Limb (tissue), 2 donors: ENCODE measurements at regions not wholly inside any gene's neighbourhood (a gene's known extent, or its start where the extent isn't known, plus 50 kb on each side); places are given as distances from the start of the nearest gene placed in this dataset.

Source experiments
- DNase-seq, 2 donors: peaks; one replicate each; pipeline ENCODE4 v3.0.0-alpha.2; 2016; ENCODE audit errors: extremely low spot score in 2 of 2

- no peak for DNase-seq
Measured at GRCh38 chr13:112245989-112246388, 130.2 kb upstream of the SPACA7 start.

DNA sequence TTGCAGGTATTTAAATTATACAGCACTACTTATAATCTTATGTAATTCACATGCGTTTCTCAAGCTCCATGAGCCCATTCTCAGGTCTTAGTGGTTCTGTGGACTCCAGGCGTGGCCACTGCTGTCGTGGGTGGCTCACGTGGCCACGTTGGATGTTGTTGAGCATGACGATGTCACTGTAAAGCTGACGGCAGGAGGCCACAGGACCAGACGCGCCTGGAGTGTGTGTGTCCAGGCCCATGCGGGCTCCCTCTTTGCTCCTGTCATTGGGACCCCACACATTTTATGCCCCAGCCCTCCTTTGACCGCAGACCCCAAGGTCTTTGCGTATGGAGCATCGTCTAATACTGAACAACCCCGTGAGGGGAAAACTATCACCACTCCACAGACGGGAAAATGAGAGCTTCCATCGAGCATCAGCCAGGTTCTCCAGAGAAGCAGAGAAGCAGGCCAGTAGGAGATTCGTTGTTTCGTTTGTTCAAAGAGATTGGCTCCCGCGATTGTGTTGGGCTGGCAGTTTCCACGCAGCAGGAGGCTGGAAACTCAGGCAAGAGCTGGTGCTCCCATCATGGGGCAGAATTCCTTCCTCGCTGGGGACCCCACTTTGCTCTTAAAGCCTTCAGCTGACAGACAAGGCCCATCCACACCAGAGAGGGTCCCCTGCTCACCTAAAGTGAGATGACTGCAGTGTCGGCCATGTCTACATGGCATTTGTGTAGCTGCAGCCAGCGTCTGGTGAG, 129.3 kb upstream of the SPACA7 start:
- no peak for DNase-seq

- no peak for DNase-seq
Measured at GRCh38 chr13:112247471-112248405, 128.4 kb upstream of the SPACA7 start.

GRCh38 chr13:112248406-112248760, 127.8 kb upstream of the SPACA7 start:
- DNase-seq: no peak

GRCh38 chr13:112248862-112249592, 127.1 kb upstream of the SPACA7 start:
- DNase-seq: no peak

- no peak for DNase-seq
Measured at GRCh38 chr13:112249644-112250610, 126.2 kb upstream of the SPACA7 start.

GRCh38 chr13:112250788-112251445, 125.2 kb upstream of the SPACA7 start:
- DNase-seq: no peak

DNA sequence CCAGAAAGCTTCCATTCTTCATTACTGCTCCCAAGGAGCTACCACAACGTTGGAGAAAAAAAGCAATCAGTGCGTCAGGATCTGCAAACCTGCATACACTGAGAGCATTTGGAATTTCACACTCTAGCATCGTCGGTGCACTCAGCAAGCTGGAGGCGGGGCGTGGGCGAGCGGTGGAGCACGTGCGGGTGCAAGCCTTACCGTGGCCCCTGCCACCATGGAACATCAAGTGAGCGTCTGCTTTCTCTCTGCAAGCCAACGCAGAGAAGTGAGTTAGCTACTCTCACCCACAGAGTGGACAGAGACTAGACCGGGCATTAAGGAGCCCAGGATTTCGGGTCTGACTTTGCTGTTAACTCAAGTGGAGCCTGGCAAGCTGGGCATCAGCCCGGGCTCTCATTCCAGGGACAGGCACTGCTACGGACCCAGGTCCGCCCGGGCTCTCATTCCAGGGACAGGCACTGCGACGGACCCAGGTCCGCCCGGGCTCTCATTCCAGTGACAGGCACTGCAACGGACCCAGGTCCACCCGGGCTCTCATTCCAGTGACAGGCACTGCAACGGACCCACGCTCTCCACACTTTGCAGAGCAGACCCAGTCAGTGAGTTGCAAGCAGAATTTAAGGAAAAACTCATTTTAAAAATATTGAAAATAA, 124.1 kb upstream of the SPACA7 start:
- no peak for DNase-seq

DNA sequence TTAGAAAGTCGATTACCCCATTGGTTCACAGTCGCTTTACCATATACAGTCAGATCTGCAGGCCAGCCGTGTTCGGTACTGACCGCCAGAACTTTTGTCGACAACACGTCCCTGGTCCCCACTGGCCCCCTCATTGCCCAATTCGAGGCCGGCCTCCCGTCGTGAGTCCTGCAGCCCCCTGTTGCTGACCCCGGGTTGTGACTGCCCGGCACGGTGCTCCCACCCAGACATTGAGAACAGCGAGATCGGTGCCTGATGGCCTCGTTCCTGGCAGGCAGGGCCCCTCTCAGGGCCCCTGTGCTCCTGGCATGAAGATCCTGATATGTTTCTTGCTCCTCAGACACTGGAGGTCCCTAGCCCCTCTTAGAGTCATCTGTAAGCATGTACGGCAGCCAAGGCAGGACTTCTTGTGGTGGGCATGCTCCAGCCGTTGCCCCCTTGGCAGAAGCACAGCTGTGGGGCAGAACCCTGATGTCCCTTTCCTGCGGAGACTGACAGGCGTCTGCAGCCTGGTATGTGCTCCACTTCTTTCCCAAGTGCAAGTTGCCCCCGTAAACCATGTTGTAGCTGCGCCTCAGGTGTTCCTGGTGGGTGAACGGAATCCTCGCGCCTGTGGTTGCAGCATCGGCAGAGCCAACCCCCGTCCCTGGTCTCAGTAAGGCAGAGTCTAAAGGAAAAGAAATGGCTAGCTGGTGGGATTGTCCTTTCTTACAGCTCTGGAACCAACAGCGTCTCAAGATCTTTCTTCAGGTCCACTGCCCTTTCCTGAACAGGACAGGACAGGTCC, 123.2 kb upstream of the SPACA7 start:
- DNase-seq: no peak

DNA sequence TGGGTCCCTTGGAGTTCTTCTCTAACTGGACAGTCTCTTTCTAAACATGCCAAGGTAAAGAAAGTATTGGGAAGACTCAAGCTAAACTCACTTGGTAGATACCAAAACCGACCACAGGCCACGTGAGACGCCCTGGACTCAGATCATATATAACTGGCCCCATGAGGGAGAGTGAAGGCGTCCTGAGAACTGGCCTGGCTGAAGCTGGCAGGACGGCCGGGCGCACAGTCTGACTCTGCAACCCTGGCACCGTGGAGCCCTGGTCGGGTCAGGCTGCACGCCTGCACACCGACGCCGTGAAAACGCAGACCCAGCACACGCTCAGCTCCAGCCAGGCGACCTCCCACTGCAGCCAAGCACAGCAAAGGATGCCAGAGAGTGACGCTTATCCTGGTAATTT, 122.5 kb upstream of the SPACA7 start:
- no peak for DNase-seq

GRCh38 chr13:112254061-112254818, 121.9 kb upstream of the SPACA7 start:
- no peak for DNase-seq

DNA sequence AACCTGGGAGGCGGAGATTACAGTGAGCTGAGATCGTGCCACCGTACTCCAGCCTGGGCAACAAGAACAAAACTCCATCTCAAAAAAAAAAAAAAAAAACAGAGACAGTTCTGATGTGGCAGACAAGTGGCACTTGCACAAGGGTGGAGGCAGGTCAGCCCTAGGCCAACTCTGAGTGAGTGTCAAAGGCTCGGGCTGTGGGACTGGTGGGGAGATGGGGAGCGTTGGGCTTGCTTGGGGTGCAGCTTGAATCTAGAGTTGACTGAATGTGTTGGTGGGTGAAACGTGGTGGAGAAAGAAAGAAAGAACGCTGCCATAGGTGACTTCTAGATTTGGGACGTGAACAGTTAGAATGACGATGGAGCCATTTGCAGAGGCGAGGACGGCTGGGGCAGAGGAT, 121.3 kb upstream of the SPACA7 start:
- no peak for DNase-seq

- no peak for DNase-seq
Measured at GRCh38 chr13:112255550-112256120, 120.5 kb upstream of the SPACA7 start.

- DNase-seq: no peak
Measured at GRCh38 chr13:112256716-112257494, 119.2 kb upstream of the SPACA7 start.

DNA sequence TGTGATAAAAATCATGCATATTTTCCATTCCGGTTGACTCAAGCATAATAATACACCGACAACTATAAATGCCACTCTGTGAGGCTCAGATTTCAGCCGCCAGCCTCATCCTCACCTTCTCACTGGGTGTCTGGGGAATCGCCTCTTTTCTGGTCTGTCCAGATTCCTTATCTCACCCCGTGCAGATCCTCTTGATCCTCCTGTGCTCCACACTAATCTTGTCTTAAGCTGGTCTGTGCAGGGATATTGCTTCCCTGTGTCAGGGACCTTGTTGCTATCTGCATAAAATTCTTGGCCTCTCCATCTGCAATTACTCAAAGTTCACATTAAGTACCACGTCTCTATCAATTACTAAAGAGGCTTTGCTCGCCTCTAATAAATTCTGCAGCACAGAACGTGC, 116.6 kb upstream of the SPACA7 start:
- DNase-seq: no peak

GRCh38 chr13:112260108-112261055, 115.8 kb upstream of the SPACA7 start:
- DNase-seq: no peak
